ENCODE measurements at regions not wholly inside any gene's neighbourhood (a gene's known extent, or its start where the extent isn't known, plus 50 kb on each side); places are given as distances from the start of the nearest gene placed in this dataset.

DNA sequence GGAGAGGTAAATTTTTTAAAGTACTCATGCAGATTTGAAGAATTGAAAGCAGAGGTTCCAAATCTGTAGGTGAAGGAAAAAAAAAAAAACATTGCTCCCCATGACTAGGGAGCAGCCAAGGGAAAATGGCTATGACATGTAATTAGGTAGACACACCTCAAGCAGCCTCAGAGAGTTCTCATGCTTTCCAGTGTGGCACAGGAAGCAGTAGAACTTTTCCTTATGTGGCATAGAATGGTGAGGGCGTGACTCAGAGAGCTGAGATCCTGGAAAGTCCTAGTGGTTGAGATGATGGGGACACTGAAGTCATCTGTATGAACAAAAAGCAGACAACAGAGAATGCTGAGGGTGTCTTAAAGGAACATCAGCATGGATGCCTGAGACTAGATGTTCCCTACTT, 148.6 kb upstream of the NWD2 start (continued):
- TF ChIP-seq, protein P1, sequence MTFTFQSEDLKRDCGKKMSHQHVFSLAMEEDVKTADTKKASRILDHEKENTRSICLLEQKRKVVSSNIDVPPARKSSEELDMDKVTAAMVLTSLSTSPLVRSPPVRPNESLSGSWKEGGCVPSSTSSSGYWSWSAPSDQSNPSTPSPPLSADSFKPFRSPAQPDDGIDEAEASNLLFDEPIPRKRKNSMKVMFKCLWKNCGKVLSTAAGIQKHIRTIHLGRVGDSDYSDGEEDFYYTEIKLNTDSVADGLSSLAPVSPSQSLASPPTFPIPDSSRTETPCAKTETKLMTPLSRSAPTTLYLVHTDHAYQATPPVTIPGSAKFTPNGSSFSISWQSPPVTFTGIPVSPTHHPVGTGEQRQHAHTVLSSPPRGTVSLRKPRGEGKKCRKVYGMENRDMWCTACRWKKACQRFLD (tag by site-specific recombination; IDR thresholded peaks at IDR 0.05): no peak
- TF ChIP-seq ZBTB48 (tag by site-specific recombination; IDR thresholded peaks at IDR 0.05) (no peak), ZNF514 (tag by site-specific recombination; IDR thresholded peaks at IDR 0.05) (no peak), ZNF133 (tag by site-specific recombination; IDR thresholded peaks at IDR 0.05) (no peak), ZBTB20 (tag by site-specific recombination; IDR thresholded peaks at IDR 0.05) (no peak), ZNF433 (tag by site-specific recombination; IDR thresholded peaks at IDR 0.05; ENCODE audit: low read depth) (no peak), ZNF530 (tag by site-specific recombination; IDR thresholded peaks at IDR 0.05; ENCODE audit: low read depth) (no peak)

DNA sequence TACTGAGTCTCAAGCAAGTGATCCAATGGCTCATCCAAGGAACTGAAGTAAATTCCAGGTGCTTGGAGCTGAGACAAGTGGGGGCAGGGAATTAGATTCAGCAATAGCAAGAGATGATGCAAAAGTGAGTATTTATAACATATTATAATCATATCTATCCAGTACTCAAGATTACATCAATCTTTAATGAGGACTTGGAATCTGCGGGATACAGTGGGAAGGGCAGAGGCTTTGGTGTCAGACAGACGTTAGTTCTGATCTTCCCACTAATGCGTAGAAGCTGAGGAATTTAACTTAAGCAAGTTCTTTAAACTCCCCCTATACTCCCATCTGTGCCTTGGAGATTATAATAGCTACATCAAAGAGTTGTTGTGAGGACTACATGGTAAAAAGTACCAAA, 143.4 kb upstream of the NWD2 start:
- TF ChIP-seq ZNF660 (tag by site-specific recombination; IDR thresholded peaks at IDR 0.05) (no peak), SCRT1 (tag by site-specific recombination; IDR thresholded peaks at IDR 0.05; ENCODE audit: borderline replicate concordance) (no peak), ZNF211 (tag by site-specific recombination; IDR thresholded peaks at IDR 0.05; ENCODE audit: low read depth) (no peak)
- ChIA-PET POLR2A (no interaction called here), CTCF (no interaction called here)
- Histone ChIP-seq H3K36me3 (ENCODE audit: control insufficient read depth in 2 of 2, insufficient read depth in 1 of 2, low read length in 2 of 2) (no peaks in the 10 kb centered on the region), H3K4me3 (ENCODE audit: low read depth, low read length) (no peak overlapping the region), H3K9me3 (ENCODE audit: control insufficient read depth, insufficient read depth, low read depth, low read length) (no peaks in the 10 kb centered on the region), H3K4me1 (ENCODE audit: control insufficient read depth, insufficient read depth, low read length) (no peaks in the 10 kb centered on the region), H3K27ac (ENCODE audit: extremely low read depth, low read depth, low read length) (no peak overlapping the region)

DNA sequence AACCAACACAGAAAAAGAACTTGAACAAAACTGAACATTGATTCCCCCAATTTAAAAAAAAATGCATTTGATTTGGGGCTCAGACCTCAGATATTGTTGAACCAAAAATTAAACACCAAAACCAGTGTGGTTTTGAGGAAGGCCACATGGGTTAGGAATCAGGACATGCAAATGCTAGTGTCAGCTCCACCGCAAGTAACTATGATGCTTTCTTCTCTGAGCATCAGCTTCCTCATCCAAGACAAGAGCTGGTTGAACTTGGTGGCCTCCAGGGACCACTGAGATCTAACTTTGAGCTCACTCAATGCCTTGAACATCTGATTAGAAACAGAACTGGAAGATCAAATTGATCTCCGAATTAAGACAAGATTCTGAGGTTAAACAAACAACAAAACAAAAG, 142.9 kb upstream of the NWD2 start:
- CTCF ChIA-PET: no interaction called here
- Histone ChIP-seq H3K27ac (ENCODE audit: extremely low read depth, low read depth, low read length) (no peak overlapping the region), H3K9me3 (ENCODE audit: control insufficient read depth, insufficient read depth, low read depth, low read length) (no peaks in the 10 kb centered on the region), H3K4me3 (ENCODE audit: low read depth, low read length) (no peak overlapping the region), H3K36me3 (ENCODE audit: control insufficient read depth in 2 of 2, insufficient read depth in 1 of 2, low read length in 2 of 2) (no peaks in the 10 kb centered on the region), H3K4me1 (ENCODE audit: control insufficient read depth, insufficient read depth, low read length) (no peaks in the 10 kb centered on the region)
- POLR2A ChIA-PET: no interaction called here
- TF ChIP-seq, protein P2, sequence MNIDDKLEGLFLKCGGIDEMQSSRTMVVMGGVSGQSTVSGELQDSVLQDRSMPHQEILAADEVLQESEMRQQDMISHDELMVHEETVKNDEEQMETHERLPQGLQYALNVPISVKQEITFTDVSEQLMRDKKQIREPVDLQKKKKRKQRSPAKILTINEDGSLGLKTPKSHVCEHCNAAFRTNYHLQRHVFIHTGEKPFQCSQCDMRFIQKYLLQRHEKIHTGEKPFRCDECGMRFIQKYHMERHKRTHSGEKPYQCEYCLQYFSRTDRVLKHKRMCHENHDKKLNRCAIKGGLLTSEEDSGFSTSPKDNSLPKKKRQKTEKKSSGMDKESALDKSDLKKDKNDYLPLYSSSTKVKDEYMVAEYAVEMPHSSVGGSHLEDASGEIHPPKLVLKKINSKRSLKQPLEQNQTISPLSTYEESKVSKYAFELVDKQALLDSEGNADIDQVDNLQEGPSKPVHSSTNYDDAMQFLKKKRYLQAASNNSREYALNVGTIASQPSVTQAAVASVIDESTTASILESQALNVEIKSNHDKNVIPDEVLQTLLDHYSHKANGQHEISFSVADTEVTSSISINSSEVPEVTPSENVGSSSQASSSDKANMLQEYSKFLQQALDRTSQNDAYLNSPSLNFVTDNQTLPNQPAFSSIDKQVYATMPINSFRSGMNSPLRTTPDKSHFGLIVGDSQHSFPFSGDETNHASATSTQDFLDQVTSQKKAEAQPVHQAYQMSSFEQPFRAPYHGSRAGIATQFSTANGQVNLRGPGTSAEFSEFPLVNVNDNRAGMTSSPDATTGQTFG (tag by site-specific recombination; IDR thresholded peaks at IDR 0.05; ENCODE audit: borderline replicate concordance): no peak
- no peak for TF ChIP-seq KLF8 (tag by site-specific recombination; IDR thresholded peaks at IDR 0.05)
- TF ChIP-seq BCL11A (tag by site-specific recombination; IDR thresholded peaks at IDR 0.05; ENCODE audit: low read depth): no peak
- no peak for TF ChIP-seq RBAK (tag by site-specific recombination; IDR thresholded peaks at IDR 0.05)
- TF ChIP-seq, protein P3, sequence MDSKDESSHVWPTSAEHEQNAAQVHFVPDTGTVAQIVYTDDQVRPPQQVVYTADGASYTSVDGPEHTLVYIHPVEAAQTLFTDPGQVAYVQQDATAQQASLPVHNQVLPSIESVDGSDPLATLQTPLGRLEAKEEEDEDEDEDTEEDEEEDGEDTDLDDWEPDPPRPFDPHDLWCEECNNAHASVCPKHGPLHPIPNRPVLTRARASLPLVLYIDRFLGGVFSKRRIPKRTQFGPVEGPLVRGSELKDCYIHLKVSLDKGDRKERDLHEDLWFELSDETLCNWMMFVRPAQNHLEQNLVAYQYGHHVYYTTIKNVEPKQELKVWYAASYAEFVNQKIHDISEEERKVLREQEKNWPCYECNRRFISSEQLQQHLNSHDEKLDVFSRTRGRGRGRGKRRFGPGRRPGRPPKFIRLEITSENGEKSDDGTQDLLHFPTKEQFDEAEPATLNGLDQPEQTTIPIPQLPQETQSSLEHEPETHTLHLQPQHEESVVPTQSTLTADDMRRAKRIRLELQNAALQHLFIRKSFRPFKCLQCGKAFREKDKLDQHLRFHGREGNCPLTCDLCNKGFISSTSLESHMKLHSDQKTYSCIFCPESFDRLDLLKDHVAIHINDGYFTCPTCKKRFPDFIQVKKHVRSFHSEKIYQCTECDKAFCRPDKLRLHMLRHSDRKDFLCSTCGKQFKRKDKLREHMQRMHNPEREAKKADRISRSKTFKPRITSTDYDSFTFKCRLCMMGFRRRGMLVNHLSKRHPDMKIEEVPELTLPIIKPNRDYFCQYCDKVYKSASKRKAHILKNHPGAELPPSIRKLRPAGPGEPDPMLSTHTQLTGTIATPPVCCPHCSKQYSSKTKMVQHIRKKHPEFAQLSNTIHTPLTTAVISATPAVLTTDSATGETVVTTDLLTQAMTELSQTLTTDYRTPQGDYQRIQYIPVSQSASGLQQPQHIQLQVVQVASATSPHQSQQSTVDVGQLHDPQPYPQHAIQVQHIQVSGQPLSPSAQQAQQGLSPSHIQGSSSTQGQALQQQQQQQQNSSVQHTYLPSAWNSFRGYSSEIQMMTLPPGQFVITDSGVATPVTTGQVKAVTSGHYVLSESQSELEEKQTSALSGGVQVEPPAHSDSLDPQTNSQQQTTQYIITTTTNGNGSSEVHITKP (tag by site-specific recombination; IDR thresholded peaks at IDR 0.05): no peak
- no peak for TF ChIP-seq YY1 (tag by site-specific recombination; IDR thresholded peaks at IDR 0.05)
- TF ChIP-seq ZSCAN16 (tag by site-specific recombination; IDR thresholded peaks at IDR 0.05): no peak
- TF ChIP-seq ZNF239 (tag by site-specific recombination; IDR thresholded peaks at IDR 0.05): no peak
- TF ChIP-seq OVOL3 (tag by site-specific recombination; IDR thresholded peaks at IDR 0.05): no peak
- TF ChIP-seq ZBTB1 (tag by site-specific recombination; IDR thresholded peaks at IDR 0.05): no peak
- TF ChIP-seq ZNF274 (IDR thresholded peaks at IDR 0.05; ENCODE audit: low read length): no peak
- no peak for TF ChIP-seq ZNF274 (tag by site-specific recombination; IDR thresholded peaks at IDR 0.05; ENCODE audit: borderline replicate concordance)
- no peak for TF ChIP-seq ZNF596 (tag by site-specific recombination; IDR thresholded peaks at IDR 0.05)
- TF ChIP-seq, protein P4, sequence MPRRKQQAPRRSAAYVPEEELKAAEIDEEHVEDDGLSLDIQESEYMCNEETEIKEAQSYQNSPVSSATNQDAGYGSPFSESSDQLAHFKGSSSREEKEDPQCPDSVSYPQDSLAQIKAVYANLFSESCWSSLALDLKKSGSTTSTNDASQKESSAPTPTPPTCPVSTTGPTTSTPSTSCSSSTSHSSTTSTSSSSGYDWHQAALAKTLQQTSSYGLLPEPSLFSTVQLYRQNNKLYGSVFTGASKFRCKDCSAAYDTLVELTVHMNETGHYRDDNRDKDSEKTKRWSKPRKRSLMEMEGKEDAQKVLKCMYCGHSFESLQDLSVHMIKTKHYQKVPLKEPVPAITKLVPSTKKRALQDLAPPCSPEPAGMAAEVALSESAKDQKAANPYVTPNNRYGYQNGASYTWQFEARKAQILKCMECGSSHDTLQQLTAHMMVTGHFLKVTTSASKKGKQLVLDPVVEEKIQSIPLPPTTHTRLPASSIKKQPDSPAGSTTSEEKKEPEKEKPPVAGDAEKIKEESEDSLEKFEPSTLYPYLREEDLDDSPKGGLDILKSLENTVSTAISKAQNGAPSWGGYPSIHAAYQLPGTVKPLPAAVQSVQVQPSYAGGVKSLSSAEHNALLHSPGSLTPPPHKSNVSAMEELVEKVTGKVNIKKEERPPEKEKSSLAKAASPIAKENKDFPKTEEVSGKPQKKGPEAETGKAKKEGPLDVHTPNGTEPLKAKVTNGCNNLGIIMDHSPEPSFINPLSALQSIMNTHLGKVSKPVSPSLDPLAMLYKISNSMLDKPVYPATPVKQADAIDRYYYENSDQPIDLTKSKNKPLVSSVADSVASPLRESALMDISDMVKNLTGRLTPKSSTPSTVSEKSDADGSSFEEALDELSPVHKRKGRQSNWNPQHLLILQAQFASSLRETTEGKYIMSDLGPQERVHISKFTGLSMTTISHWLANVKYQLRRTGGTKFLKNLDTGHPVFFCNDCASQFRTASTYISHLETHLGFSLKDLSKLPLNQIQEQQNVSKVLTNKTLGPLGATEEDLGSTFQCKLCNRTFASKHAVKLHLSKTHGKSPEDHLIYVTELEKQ (tag by site-specific recombination; IDR thresholded peaks at IDR 0.05; ENCODE audit: borderline replicate concordance): no peak

Measured in HEK293 (cell line).